Duodenal mucosa (tissue), 2 donors: ENCODE measurements at regions not wholly inside any gene's neighbourhood (a gene's known extent, or its start where the extent isn't known, plus 50 kb on each side); places are given as distances from the start of the nearest gene placed in this dataset.

Experiments
- H3K27ac ChIP-seq: one replicate; pipeline ENCODE4 v1.7.0; 2013; ENCODE audit warnings: low read depth, low read length
- H3K27me3 ChIP-seq, 2 donors: one replicate each; pipeline ENCODE4 v1.7.0; 2013; ENCODE audit warnings: low read length in 2 of 2, control low read depth in 1 of 2; ENCODE audit not compliant: insufficient read depth in 2 of 2, control insufficient read depth in 1 of 2
- H3K36me3 ChIP-seq, 2 donors: one replicate each; pipeline ENCODE4 v1.7.0; 2013; ENCODE audit warnings: low read length in 2 of 2, control low read depth in 1 of 2; ENCODE audit not compliant: insufficient read depth in 2 of 2, control insufficient read depth in 1 of 2
- H3K4me1 ChIP-seq, 2 donors: one replicate each; pipeline ENCODE4 v1.7.0; 2013; ENCODE audit warnings: low read length in 2 of 2, control low read depth in 1 of 2; ENCODE audit not compliant: insufficient read depth in 2 of 2, control insufficient read depth in 1 of 2
- H3K4me3 ChIP-seq, 2 donors: one replicate each; pipeline ENCODE4 v1.7.0; 2013; ENCODE audit warnings: low read length in 2 of 2, low read depth in 1 of 2
- H3K9ac ChIP-seq, 2 donors: one replicate each; pipeline ENCODE4 v1.7.0; 2013; ENCODE audit warnings: low read length in 2 of 2, low read depth in 1 of 2
- H3K9me3 ChIP-seq, 2 donors: one replicate each; pipeline ENCODE4 v1.7.0; 2013; ENCODE audit warnings: low read length in 2 of 2, control low read depth in 1 of 2; ENCODE audit not compliant: control insufficient read depth in 1 of 2

DNA sequence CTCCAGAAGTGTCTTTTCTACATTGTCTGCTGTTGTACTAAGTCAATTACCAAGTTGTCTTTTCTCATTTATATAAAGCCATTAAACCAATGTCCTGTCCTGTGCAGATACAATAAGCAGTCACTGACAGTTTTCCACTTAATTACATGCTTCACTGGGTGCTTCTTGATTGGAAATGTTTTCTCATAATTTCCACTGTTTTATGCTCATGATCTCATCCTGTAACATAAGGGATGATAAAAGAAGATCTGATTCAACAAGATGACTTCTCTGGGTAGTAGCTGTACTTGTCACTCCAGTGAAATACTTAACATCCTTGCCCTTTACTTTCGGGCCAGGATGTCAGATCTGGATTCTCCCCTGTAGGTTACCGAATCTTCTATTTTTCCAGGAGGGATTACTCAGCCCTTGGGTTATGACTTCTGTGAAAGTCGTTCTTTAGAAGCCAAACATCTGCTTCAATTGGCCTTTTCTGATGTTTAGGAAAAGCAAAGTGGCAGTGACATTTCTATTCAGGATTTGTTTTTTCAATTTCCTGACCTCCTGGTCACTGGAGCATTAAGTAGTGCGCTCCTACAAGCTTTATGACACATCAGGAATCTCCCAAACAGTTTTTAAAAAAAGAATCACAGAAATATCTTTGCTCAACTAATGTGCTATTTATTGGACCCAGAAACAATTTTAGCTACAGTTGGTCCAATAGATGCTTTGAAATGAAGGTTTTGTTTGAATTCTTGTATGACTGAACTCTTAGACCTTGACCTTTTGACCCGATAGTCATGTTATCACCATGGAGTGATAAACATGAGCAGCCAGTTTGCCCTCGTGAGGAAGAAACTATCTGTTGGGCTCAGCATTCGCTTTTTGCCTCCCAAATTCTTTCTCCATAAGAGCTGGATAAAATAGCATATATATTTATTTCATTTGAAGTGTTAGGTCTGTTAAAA lies 234.5 kb upstream of the SSTR1 start:
- H3K4me1 ChIP-seq: peaks cover 21 to 36% of the 10 kb centered on the region in 2 donors
- no peaks in the 10 kb centered on the region for H3K36me3 ChIP-seq
- no peak overlapping the region for H3K27ac ChIP-seq
- no peak overlapping the region for H3K4me3 ChIP-seq
- no peak overlapping the region for H3K9ac ChIP-seq
- no peaks in the 10 kb centered on the region for H3K27me3 ChIP-seq
- H3K9me3 ChIP-seq: no peaks in the 10 kb centered on the region

DNA sequence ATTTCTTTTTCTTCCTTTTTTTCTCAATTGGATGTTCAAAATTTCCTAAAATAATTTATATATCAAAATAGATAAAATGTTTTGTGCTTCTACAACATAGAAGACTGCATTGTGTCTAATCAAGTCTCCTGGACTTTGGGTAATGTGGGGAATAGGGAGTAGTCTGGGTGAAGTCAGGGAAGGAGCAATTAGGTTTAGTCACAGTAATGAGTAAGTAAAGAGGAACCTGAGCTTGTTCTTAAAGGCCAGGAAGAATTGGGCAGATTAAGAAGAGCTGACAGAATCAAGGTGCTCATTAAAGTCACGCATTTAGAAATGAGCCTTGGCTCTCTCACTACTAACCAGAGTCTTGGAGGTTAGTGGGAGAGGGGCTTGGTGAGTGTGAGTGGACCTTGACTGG lies 233.3 kb upstream of the SSTR1 start:
- Histone ChIP-seq H3K9me3 (no peaks in the 10 kb centered on the region), H3K27ac (no peak overlapping the region), H3K4me3 (no peak overlapping the region)

DNA sequence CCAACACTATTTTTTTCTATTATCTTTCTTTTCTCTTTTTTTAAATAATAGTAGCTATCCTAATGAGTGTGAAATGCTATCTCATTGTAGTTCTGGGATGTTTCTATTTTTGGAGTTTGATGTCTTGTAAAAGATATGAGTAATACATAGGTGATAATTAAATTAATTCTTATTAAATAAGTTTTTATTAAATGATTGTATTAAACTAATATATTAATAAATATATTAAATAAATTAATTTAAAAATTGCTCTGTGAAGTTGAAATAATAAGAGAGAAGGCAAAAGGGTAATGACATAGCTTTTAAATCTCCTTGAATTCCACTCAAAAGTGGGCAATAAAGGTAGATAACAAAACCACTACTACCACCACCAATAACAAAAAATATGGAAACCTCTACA lies 230.2 kb upstream of the SSTR1 start:
- no peak overlapping the region for H3K4me3 ChIP-seq
- no peaks in the 10 kb centered on the region for H3K36me3 ChIP-seq
- no peaks in the 10 kb centered on the region for H3K27me3 ChIP-seq
- H3K4me1 ChIP-seq: peaks cover 10 to 11% of the 10 kb centered on the region in 2 donors
- H3K27ac ChIP-seq: no peak overlapping the region
- H3K9ac ChIP-seq: no peak overlapping the region
- peaks cover 6 to 7% of the 10 kb centered on the region in 2 donors for H3K9me3 ChIP-seq

More for the DNA sequence above, 233.3 kb upstream of the SSTR1 start:
- no peaks in the 10 kb centered on the region for H3K27me3 ChIP-seq
- no peak overlapping the region for H3K9ac ChIP-seq
- no peaks in the 10 kb centered on the region for H3K36me3 ChIP-seq
- peaks cover 21 to 27% of the 10 kb centered on the region in 2 donors for H3K4me1 ChIP-seq

GRCh38 chr14:37985826-37986470 lies 221.8 kb upstream of the SSTR1 start:
- H3K27me3 ChIP-seq: no peaks in the 10 kb centered on the region

DNA sequence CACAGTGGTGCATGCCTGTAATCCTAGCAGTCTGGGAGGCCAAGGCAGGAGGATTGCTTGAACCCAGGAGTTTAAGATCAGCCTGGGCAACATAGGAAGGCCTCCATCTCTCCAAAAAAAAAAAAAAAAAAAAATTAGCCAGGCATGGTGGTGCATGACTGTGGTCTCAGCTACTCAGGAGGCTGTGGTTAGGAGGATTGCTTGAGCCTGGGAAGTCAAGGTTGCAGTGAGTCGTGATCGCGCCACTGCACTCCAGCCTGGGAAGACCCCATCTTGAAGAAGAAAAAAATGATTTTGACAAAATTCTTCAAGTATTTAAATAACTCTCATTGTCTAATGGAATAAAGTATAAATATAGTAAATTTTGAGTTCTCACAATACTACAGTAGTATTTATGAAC lies 219.2 kb upstream of the SSTR1 start:
- Histone ChIP-seq H3K27ac (no peak overlapping the region), H3K4me3 (no peak overlapping the region), H3K27me3 (no peaks in the 10 kb centered on the region), H3K9ac (no peak overlapping the region), H3K9me3 (no peaks in the 10 kb centered on the region), H3K36me3 (no peaks in the 10 kb centered on the region), H3K4me1 (no peaks in the 10 kb centered on the region)

More at GRCh38 chr14:37985826-37986470, 221.8 kb upstream of the SSTR1 start:
- Histone ChIP-seq H3K27ac (no peak overlapping the region), H3K9ac (no peak overlapping the region), H3K4me3 (no peak overlapping the region), H3K9me3 (peaks cover 2 to 5% of the 10 kb centered on the region in 2 donors), H3K4me1 (no peaks in the 10 kb centered on the region), H3K36me3 (no peaks in the 10 kb centered on the region)

DNA sequence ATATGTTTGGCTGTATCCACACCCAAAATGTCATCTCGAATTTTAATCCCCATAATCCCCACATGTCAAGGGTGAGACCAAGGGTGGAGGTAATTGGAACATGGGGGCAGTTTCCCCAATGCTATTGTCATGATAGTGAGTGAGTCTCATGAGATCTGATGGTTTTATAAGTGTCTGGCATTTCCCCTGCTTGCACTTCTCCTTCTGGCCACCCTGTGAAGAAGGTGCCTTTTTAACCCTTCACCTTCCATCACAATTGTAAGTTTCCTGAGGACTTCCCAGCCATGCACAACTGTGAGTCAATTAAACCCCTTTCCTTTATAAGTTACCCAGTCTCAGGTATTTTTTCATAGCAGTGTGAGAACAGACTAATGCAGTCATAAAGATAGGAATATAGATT lies 216.7 kb upstream of the SSTR1 start:
- H3K9me3 ChIP-seq: no peaks in the 10 kb centered on the region
- no peaks in the 10 kb centered on the region for H3K27me3 ChIP-seq
- H3K4me3 ChIP-seq: no peak overlapping the region
- no peaks in the 10 kb centered on the region for H3K36me3 ChIP-seq
- H3K9ac ChIP-seq: no peak overlapping the region
- no peak overlapping the region for H3K27ac ChIP-seq
- no peaks in the 10 kb centered on the region for H3K4me1 ChIP-seq

DNA sequence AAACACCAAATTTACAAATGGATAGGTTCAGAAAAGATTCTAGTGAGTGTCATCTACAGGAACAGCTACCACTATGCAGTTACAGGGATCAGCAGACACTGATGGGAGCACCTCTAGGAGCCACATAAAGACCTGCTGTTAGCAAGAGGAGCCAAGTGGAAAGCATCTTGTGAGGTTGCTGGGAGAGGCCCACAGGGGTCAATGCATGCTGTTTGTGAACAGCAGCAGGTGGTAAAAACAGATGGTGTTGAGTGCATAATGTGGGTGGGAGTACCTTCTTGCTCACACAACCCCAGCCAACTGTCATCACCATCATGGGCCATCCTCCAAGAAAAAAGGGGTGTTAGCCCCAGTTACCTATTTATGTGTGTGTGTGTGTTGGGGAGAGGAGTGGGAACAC lies 215.2 kb upstream of the SSTR1 start:
- Histone ChIP-seq H3K9ac (no peak overlapping the region), H3K27ac (no peak overlapping the region), H3K9me3 (no peaks in the 10 kb centered on the region), H3K27me3 (no peaks in the 10 kb centered on the region), H3K36me3 (no peaks in the 10 kb centered on the region), H3K4me1 (no peaks in the 10 kb centered on the region), H3K4me3 (no peak overlapping the region)

- Histone ChIP-seq H3K9me3 (no peaks in the 10 kb centered on the region), H3K27ac (no peak overlapping the region), H3K4me1 (no peaks in the 10 kb centered on the region), H3K4me3 (no peak overlapping the region), H3K36me3 (no peaks in the 10 kb centered on the region), H3K27me3 (no peaks in the 10 kb centered on the region), H3K9ac (no peak overlapping the region)
Observed at GRCh38 chr14:37994846-37995372, 212.8 kb upstream of the SSTR1 start.

GRCh38 chr14:37997017-37997416 lies 210.7 kb upstream of the SSTR1 start:
- no peaks in the 10 kb centered on the region for H3K27me3 ChIP-seq
- H3K9ac ChIP-seq: no peak overlapping the region
- H3K27ac ChIP-seq: no peak overlapping the region
- no peaks in the 10 kb centered on the region for H3K9me3 ChIP-seq
- no peak overlapping the region for H3K4me3 ChIP-seq
- no peaks in the 10 kb centered on the region for H3K4me1 ChIP-seq
- no peaks in the 10 kb centered on the region for H3K36me3 ChIP-seq

GRCh38 chr14:38000340-38000739 lies 207.4 kb upstream of the SSTR1 start:
- H3K27ac ChIP-seq: no peak overlapping the region
- no peak overlapping the region for H3K4me3 ChIP-seq
- no peak overlapping the region for H3K9ac ChIP-seq
- H3K36me3 ChIP-seq: no peaks in the 10 kb centered on the region
- no peaks in the 10 kb centered on the region for H3K27me3 ChIP-seq
- no peaks in the 10 kb centered on the region for H3K9me3 ChIP-seq
- no peaks in the 10 kb centered on the region for H3K4me1 ChIP-seq
